Kidney (tissue), 13 donors: ENCODE measurements at regions not wholly inside any gene's neighbourhood (a gene's known extent, or its start where the extent isn't known, plus 50 kb on each side); places are given as distances from the start of the nearest gene placed in this dataset.
A peak's percentile ranks its signal among the peaks of the same experiment; 100 is the strongest.

Source experiments
- DNase-seq, 5 donors: peaks; one replicate each; pipeline ENCODE4 v3.0.0-alpha.2; 2013 to 2020
- FAIRE-seq: peaks from 2 replicates; lab custom pipeline; 2012; peaks lifted over from hg19 to GRCh38; lab: Jason Lieb, UNC
- H3K27ac ChIP-seq, 2 donors: one replicate each; pipeline ENCODE4 v1.7.0; 2013; ENCODE audit warnings: low read depth in 2 of 2, low read length in 2 of 2, inconsistent platforms in 1 of 2
- H3K27me3 ChIP-seq: one replicate; pipeline ENCODE4 v1.7.1; 2013; ENCODE audit warnings: low read length, inconsistent platforms; ENCODE audit not compliant: control insufficient read depth, insufficient read depth
- H3K36me3 ChIP-seq, 3 donors: one replicate each; pipeline versions ENCODE4 v1.7.0 to v1.7.1; 2013; ENCODE audit warnings: low read length in 3 of 3, control low read depth in 1 of 3, inconsistent platforms in 1 of 3; ENCODE audit not compliant: insufficient read depth in 3 of 3, control insufficient read depth in 2 of 3
- H3K4me1 ChIP-seq, 3 donors: one replicate each; pipeline versions ENCODE4 v1.7.0 to v1.7.1; 2013; ENCODE audit warnings: low read length in 3 of 3, inconsistent platforms in 1 of 3, low read depth in 1 of 3; ENCODE audit not compliant: control insufficient read depth in 2 of 3, insufficient read depth in 2 of 3
- H3K4me3 ChIP-seq, 3 donors: one replicate each; pipeline versions ENCODE4 v1.7.0 to v1.8.1; 2013; ENCODE audit warnings: low read length in 3 of 3, control low read depth in 1 of 3, inconsistent platforms in 1 of 3
- H3K9ac ChIP-seq, 3 donors: one replicate each; pipeline versions ENCODE4 v1.7.0 to v1.7.1; 2013; ENCODE audit warnings: low read length in 3 of 3, control low read depth in 1 of 3, inconsistent platforms in 1 of 3
- H3K9me3 ChIP-seq, 3 donors: one replicate each; pipeline versions ENCODE4 v1.7.0 to v1.7.1; 2013; ENCODE audit warnings: low read length in 3 of 3, control low read depth in 1 of 3, inconsistent platforms in 1 of 3; ENCODE audit not compliant: control insufficient read depth in 2 of 3, insufficient read depth in 1 of 3
- intact Hi-C: fragments of 100-400 bp; cut with DNase I; formaldehyde crosslinking; loops from one replicate; pipeline ENCODE4 v1.11.1; 2022
- TF ChIP-seq, protein P1 (sequence below): IDR thresholded peaks from 3 replicates; pipeline ENCODE4 v1.5.1; 2012; ENCODE audit warnings: mild to moderate bottlenecking, moderate library complexity, borderline replicate concordance; ENCODE audit not compliant: insufficient read depth; ENCODE audit errors: extremely low read depth
- donor health status: control.
- donor health status: control.
- donor health status: control.
- donor health status: control.
- donor health status: control.
- donor health status: DM: yes; HTN: yes; CAD: no.
- donor health status: Normal renal cell carcinoma (clear cell type).

GRCh38 chr11:105201166-105201565, 61.6 kb upstream of the CARD18 start:
- FAIRE-seq (no peak), DNase-seq (no peak)
- Histone ChIP-seq H3K4me1 (peaks cover 0 to 7% (median 0%) of the 10 kb centered on the region in 3 donors), H3K27me3 (no peaks in the 10 kb centered on the region), H3K9me3 (no peaks in the 10 kb centered on the region), H3K27ac (no peak overlapping the region), H3K9ac (no peak overlapping the region), H3K4me3 (no peak overlapping the region), H3K36me3 (no peaks in the 10 kb centered on the region)
- TF ChIP-seq, protein P1, sequence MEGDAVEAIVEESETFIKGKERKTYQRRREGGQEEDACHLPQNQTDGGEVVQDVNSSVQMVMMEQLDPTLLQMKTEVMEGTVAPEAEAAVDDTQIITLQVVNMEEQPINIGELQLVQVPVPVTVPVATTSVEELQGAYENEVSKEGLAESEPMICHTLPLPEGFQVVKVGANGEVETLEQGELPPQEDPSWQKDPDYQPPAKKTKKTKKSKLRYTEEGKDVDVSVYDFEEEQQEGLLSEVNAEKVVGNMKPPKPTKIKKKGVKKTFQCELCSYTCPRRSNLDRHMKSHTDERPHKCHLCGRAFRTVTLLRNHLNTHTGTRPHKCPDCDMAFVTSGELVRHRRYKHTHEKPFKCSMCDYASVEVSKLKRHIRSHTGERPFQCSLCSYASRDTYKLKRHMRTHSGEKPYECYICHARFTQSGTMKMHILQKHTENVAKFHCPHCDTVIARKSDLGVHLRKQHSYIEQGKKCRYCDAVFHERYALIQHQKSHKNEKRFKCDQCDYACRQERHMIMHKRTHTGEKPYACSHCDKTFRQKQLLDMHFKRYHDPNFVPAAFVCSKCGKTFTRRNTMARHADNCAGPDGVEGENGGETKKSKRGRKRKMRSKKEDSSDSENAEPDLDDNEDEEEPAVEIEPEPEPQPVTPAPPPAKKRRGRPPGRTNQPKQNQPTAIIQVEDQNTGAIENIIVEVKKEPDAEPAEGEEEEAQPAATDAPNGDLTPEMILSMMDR = no peak
- intact Hi-C loops = no loop called here

GRCh38 chr11:105197071-105197815, 57.7 kb upstream of the CARD18 start:
- FAIRE-seq = no peak
- Histone ChIP-seq H3K36me3 (no peaks in the 10 kb centered on the region), H3K27me3 (no peaks in the 10 kb centered on the region), H3K4me3 (no peak overlapping the region), H3K9me3 (no peaks in the 10 kb centered on the region), H3K9ac (no peak overlapping the region), H3K27ac (no peak overlapping the region), H3K4me1 (no peaks in the 10 kb centered on the region)
- TF ChIP-seq, protein P1 = no peak
- DNase-seq = no peak
- intact Hi-C loops = no loop called here

DNA sequence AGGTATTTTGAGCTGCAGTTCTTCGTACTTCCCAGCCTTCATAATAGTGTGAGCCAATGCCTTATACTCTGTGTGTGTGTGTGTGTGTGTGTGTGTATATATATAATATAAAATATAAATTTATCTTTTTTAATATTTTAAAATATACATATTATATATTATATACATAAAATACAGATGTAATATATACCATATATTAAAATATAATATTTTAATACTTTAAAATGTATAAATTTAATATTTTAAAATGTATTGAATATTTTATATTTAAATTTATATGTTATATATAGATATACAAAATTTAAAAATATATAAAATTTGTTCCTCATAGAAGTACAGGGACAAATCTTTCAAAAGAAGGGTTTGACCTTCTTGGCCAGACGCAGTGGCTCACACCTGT, 53.7 kb upstream of the CARD18 start:
- peak; percentile 93 for FAIRE-seq
- Histone ChIP-seq H3K36me3 (no peaks in the 10 kb centered on the region), H3K9ac (no peak overlapping the region), H3K27ac (no peak overlapping the region), H3K27me3 (no peaks in the 10 kb centered on the region), H3K4me1 (no peaks in the 10 kb centered on the region), H3K9me3 (no peaks in the 10 kb centered on the region), H3K4me3 (no peak overlapping the region)
- TF ChIP-seq, protein P1 = no peak
- DNase-seq = no peak
- intact Hi-C loops = no loop called here

DNA sequence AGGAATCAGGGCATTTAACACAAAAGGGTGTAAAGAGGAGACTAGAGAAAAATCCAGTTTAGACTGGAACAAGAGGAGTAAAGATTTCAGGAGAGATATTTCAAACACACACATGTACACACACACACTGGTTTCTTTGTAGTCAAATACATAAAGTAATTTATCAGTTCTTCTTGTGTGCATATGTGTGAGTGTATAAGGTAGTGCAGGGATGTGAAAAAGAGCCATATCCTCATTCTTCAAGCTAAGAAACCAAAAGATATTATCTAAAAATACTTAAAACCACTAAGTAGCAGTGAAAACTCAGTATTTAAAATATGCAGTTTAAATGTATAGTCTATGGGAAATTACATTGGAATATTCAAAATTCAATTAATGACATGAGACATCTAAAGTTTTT, 52.5 kb upstream of the CARD18 start:
- no peak overlapping the region for H3K27ac ChIP-seq
- H3K9me3 ChIP-seq = no peaks in the 10 kb centered on the region
- DNase-seq (no peak), FAIRE-seq (peak; percentile 64)
- H3K4me1 ChIP-seq = no peaks in the 10 kb centered on the region
- intact Hi-C loops = no loop called here
- TF ChIP-seq, protein P1 = no peak
- no peaks in the 10 kb centered on the region for H3K27me3 ChIP-seq
- H3K4me3 ChIP-seq = no peak overlapping the region
- H3K9ac ChIP-seq = no peak overlapping the region
- H3K36me3 ChIP-seq = no peaks in the 10 kb centered on the region
